ENCODE measurements at regions not wholly inside any gene's neighbourhood (a gene's known extent, or its start where the extent isn't known, plus 50 kb on each side); places are given as distances from the start of the nearest gene placed in this dataset.

- TF ChIP-seq CTCF (IDR thresholded peaks at IDR 0.05; ENCODE audit: insufficient read depth, low read depth, low read length) (no peak), EZH2 (IDR thresholded peaks at IDR 0.05; ENCODE audit: insufficient read depth, low read length) (no peak)
Observed at GRCh38 chr6:8733879-8734278, 298.5 kb upstream of the SLC35B3 start.
